Thoracic aorta (tissue), 2 donors: ENCODE measurements at regions not wholly inside any gene's neighbourhood (a gene's known extent, or its start where the extent isn't known, plus 50 kb on each side); places are given as distances from the start of the nearest gene placed in this dataset.

ENCODE experiments used
- ATAC-seq: fragments of 150-250 bp; one replicate; pipeline ENCODE4 v1.8.0; 2017; ENCODE audit warnings: low read depth; ENCODE audit not compliant: insufficient number of reproducible peaks, low FRiP score
- DNase-seq: peaks from one replicate; pipeline ENCODE4 v3.0.0-alpha.2; 2020; ENCODE audit warnings: low spot score
- H3K27ac ChIP-seq, 2 donors: fragments of 200-600 bp; sonication (generic); 1 replicate in 1 of 2; 2 replicates in 1 of 2; pipeline ENCODE4 v1.5.1; 2016; ENCODE audit warnings: mild to moderate bottlenecking in 2 of 2, moderate library complexity in 2 of 2
- H3K27me3 ChIP-seq: fragments of 200-600 bp; sonication (generic); replicated peaks from 2 replicates; pipeline ENCODE4 v1.6.0; 2016; ENCODE audit warnings: mild to moderate bottlenecking; ENCODE audit not compliant: insufficient read depth
- H3K36me3 ChIP-seq: fragments of 200-600 bp; sonication (generic); one replicate; pipeline ENCODE4 v1.5.1; 2016
- H3K4me1 ChIP-seq, 2 donors: fragments of 200-600 bp; sonication (generic); 1 replicate in 1 of 2; 2 replicates in 1 of 2; pipeline versions ENCODE4 v1.5.1 to v1.6.0; 2016; ENCODE audit warnings: low read depth in 2 of 2, mild to moderate bottlenecking in 1 of 2; ENCODE audit not compliant: control insufficient read depth in 1 of 2
- H3K4me3 ChIP-seq: fragments of 200-600 bp; sonication (generic); 2 replicates; pipeline ENCODE4 v1.5.1; 2016; ENCODE audit warnings: mild to moderate bottlenecking
- H3K9me3 ChIP-seq: fragments of 200-600 bp; sonication (generic); 2 replicates; pipeline ENCODE4 v1.5.1; 2016
- TF ChIP-seq, protein P1 (sequence below): fragments of 200-600 bp; sonication (generic); IDR thresholded peaks from one replicate; pipeline ENCODE4 v1.5.1; 2019; ENCODE audit warnings: antibody characterized with exemption

DNA sequence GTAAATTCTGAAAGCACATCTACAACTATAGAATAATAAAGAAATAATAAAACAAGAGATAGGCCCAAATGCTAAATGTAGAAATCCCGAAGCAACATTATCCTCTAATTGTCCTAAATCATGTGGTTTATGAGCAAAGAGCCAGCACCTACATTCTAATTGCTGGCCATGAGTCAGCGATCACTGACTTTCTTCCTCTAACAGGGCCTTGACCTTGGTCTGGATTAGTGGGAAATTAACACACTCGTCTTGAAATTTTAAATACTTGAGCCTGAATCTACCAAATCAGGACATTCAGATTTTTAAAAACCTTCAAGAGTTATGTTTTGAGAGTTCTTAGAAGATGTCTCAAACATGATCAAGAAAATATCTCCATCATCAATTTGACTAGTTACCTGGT is 727.6 kb downstream of the METTL15 start:
- H3K27ac ChIP-seq = peak overlapping the region in 1 of 2 donors; percentile 52

DNA sequence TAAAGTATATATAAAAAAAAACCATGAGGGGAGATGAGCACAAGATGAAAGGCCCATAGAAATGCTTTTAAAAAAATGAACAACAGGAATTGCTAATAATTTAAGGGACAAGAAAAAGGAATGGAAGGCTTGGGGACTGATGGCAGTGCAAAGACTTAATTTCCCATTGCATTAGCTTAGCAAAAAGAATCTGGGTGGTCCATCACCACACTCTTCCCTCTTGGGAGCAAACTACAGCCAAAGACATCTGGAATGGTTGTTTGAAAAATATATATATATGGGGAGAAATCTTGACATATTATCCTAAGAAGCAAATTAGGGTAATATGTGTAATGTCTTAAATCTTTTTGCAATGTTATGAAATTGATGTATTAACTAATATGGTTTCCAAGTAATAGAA is 727.1 kb downstream of the METTL15 start:
- no peaks in the 10 kb centered on the region for H3K27me3 ChIP-seq
- DNase-seq (no peak), ATAC-seq (no peak)
- no peaks in the 10 kb centered on the region for H3K9me3 ChIP-seq
- H3K27ac ChIP-seq = peak overlapping the region in 1 of 2 donors; percentile 52
- no peaks in the 10 kb centered on the region for H3K36me3 ChIP-seq
- no peak overlapping the region for H3K4me3 ChIP-seq
- H3K4me1 ChIP-seq = peaks cover 7 to 19% of the 10 kb centered on the region in 2 donors
- TF ChIP-seq, protein P1, sequence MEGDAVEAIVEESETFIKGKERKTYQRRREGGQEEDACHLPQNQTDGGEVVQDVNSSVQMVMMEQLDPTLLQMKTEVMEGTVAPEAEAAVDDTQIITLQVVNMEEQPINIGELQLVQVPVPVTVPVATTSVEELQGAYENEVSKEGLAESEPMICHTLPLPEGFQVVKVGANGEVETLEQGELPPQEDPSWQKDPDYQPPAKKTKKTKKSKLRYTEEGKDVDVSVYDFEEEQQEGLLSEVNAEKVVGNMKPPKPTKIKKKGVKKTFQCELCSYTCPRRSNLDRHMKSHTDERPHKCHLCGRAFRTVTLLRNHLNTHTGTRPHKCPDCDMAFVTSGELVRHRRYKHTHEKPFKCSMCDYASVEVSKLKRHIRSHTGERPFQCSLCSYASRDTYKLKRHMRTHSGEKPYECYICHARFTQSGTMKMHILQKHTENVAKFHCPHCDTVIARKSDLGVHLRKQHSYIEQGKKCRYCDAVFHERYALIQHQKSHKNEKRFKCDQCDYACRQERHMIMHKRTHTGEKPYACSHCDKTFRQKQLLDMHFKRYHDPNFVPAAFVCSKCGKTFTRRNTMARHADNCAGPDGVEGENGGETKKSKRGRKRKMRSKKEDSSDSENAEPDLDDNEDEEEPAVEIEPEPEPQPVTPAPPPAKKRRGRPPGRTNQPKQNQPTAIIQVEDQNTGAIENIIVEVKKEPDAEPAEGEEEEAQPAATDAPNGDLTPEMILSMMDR = no peak

More for the DNA sequence above, 727.6 kb downstream of the METTL15 start:
- peaks cover 7 to 19% of the 10 kb centered on the region in 2 donors for H3K4me1 ChIP-seq
- TF ChIP-seq, protein P1 = no peak
- no peaks in the 10 kb centered on the region for H3K36me3 ChIP-seq
- no peak for DNase-seq
- H3K4me3 ChIP-seq = no peak overlapping the region
- H3K9me3 ChIP-seq = no peaks in the 10 kb centered on the region
- no peaks in the 10 kb centered on the region for H3K27me3 ChIP-seq
- ATAC-seq = no peak

DNA sequence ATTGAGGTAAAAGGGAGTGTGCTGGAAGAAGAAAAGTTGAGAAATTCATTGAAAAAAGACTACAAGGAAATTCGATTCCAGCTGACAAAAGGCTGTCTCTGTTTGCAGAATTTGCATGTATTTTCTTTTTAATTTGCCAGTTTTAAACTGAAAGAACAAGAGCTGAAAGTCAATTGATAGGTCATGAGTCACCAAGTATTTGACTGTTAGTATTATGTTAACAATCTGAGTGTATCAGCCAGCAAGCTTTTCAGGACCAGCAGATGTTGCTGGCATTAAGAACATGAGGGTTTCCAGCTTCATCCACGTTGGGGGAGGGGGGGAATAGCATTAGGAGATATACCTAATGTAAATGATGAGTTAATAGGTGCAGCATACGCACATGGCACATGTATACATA is 726.7 kb downstream of the METTL15 start:
- H3K9me3 ChIP-seq = no peaks in the 10 kb centered on the region
- no peak overlapping the region for H3K27ac ChIP-seq
- H3K4me3 ChIP-seq = no peak overlapping the region
- no peak for DNase-seq
- no peaks in the 10 kb centered on the region for H3K36me3 ChIP-seq
- ATAC-seq = no peak
- H3K27me3 ChIP-seq = no peaks in the 10 kb centered on the region
- TF ChIP-seq, protein P1 = no peak
- peaks cover 7 to 19% of the 10 kb centered on the region in 2 donors for H3K4me1 ChIP-seq

GRCh38 chr11:28833670-28834069 is 725.5 kb downstream of the METTL15 start:
- no peak for ATAC-seq
- Histone ChIP-seq H3K27ac (peak overlapping the region in 1 of 2 donors; percentile 8), H3K27me3 (no peaks in the 10 kb centered on the region), H3K4me1 (peaks cover 7 to 19% of the 10 kb centered on the region in 2 donors), H3K4me3 (no peak overlapping the region), H3K36me3 (no peaks in the 10 kb centered on the region), H3K9me3 (no peaks in the 10 kb centered on the region)
- TF ChIP-seq, protein P1 = no peak
- no peak for DNase-seq

DNA sequence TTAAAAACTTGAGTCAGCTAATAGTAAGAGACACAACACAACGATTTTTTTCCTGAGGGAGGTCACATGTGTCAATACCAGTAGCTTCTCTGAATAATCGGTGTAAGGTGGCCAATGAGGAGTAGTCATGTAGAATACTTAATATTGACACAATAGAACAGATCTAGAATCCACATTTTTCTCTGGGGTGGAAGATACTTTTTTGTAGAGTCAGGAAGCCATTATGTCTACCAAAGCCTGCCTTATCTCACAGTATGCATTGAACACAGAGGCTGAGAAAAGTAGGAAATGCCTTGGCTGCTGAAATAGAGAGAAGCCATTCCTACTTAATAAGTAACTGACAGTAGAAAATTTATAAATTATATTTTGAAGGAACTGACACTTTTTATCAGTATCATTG is 725.0 kb downstream of the METTL15 start:
- no peak overlapping the region for H3K4me3 ChIP-seq
- H3K9me3 ChIP-seq = no peaks in the 10 kb centered on the region
- TF ChIP-seq, protein P1 = no peak
- ATAC-seq = no peak
- peaks cover 7 to 19% of the 10 kb centered on the region in 2 donors for H3K4me1 ChIP-seq
- H3K27me3 ChIP-seq = no peaks in the 10 kb centered on the region
- no peak for DNase-seq
- H3K27ac ChIP-seq = peak overlapping the region in 1 of 2 donors; percentile 8
- H3K36me3 ChIP-seq = no peaks in the 10 kb centered on the region
